HG03175 (cell line): ENCODE measurements at regions not wholly inside any gene's neighbourhood (a gene's known extent, or its start where the extent isn't known, plus 50 kb on each side); places are given as distances from the start of the nearest gene placed in this dataset.

Source experiments
- ATAC-seq: cut with Tn5 transposase; IDR thresholded peaks from one replicate; pipeline ENCODE4 v1.9.1; 2021; ENCODE audit warnings: mild to moderate bottlenecking, moderate library complexity; ENCODE audit not compliant: unreplicated experiment

- no peak for ATAC-seq
These were observed 320.2 kb downstream of the CDC14C start for GRCh38 chr7:49244543-49244942.

GRCh38 chr7:49245062-49245461 is 320.7 kb downstream of the CDC14C start:
- no peak for ATAC-seq

GRCh38 chr7:49247759-49248158 is 323.4 kb downstream of the CDC14C start:
- no peak for ATAC-seq

GRCh38 chr7:49255054-49255453 is 330.7 kb downstream of the CDC14C start:
- ATAC-seq = no peak

- ATAC-seq = no peak
These were observed 336.2 kb downstream of the CDC14C start for GRCh38 chr7:49260538-49260937.

GRCh38 chr7:49261928-49262327 is 337.6 kb downstream of the CDC14C start:
- no peak for ATAC-seq

GRCh38 chr7:49264530-49264929 is 340.2 kb downstream of the CDC14C start:
- no peak for ATAC-seq

- no peak for ATAC-seq
These were observed 349.6 kb downstream of the CDC14C start for GRCh38 chr7:49273897-49274296.

- no peak for ATAC-seq
These were observed 355.5 kb downstream of the CDC14C start for GRCh38 chr7:49279891-49280290.

GRCh38 chr7:49287653-49288052 is 363.3 kb downstream of the CDC14C start:
- no peak for ATAC-seq

- no peak for ATAC-seq
These were observed 370.3 kb downstream of the CDC14C start for GRCh38 chr7:49294611-49295010.

- ATAC-seq = no peak
These were observed 370.8 kb downstream of the CDC14C start for GRCh38 chr7:49295146-49295545.

GRCh38 chr7:49297958-49298357 is 373.6 kb downstream of the CDC14C start:
- ATAC-seq = no peak

- ATAC-seq = no peak
These were observed 384.4 kb downstream of the CDC14C start for GRCh38 chr7:49308787-49309186.

GRCh38 chr7:49320083-49320482 is 395.7 kb downstream of the CDC14C start:
- ATAC-seq = no peak

GRCh38 chr7:49321843-49322242 is 397.5 kb downstream of the CDC14C start:
- ATAC-seq = no peak

GRCh38 chr7:49322476-49322875 is 398.1 kb downstream of the CDC14C start:
- ATAC-seq = no peak

- no peak for ATAC-seq
These were observed 399.7 kb downstream of the CDC14C start for GRCh38 chr7:49324040-49324439.

- no peak for ATAC-seq
These were observed 400.4 kb downstream of the CDC14C start for GRCh38 chr7:49324707-49325106.

- no peak for ATAC-seq
These were observed 401.2 kb downstream of the CDC14C start for GRCh38 chr7:49325571-49325970.

GRCh38 chr7:49327155-49327554 is 402.8 kb downstream of the CDC14C start:
- ATAC-seq = no peak

- no peak for ATAC-seq
These were observed 409.0 kb downstream of the CDC14C start for GRCh38 chr7:49333180-49333881.

- no peak for ATAC-seq
These were observed 417.5 kb downstream of the CDC14C start for GRCh38 chr7:49341849-49342248.
